Aorta (tissue), 5 donors: ENCODE measurements at regions not wholly inside any gene's neighbourhood (a gene's known extent, or its start where the extent isn't known, plus 50 kb on each side); places are given as distances from the start of the nearest gene placed in this dataset.

ENCODE experiments used
- ATAC-seq: fragments of 200-7000 bp; cut with Tn5 transposase; one replicate; pipeline ENCODE4 v1.9.1; 2022; ENCODE audit warnings: moderate library complexity; ENCODE audit not compliant: low FRiP score
- DNase-seq, 2 donors: peaks; one replicate each; pipeline ENCODE4 v3.0.0-alpha.2; 2020
- H3K27ac ChIP-seq, 2 donors: one replicate each; pipeline ENCODE4 v1.5.1; 2013; ENCODE audit warnings: low read length in 2 of 2, mild to moderate bottlenecking in 2 of 2, moderate library complexity in 2 of 2, control low read depth in 1 of 2, inconsistent platforms in 1 of 2, low read depth in 1 of 2
- H3K27me3 ChIP-seq, 2 donors: one replicate each; pipeline ENCODE4 v1.6.1; 2013; ENCODE audit warnings: control low read depth in 1 of 2, low read length in 1 of 2, mild to moderate bottlenecking in 1 of 2, moderate library complexity in 1 of 2; ENCODE audit not compliant: insufficient read depth in 2 of 2, control insufficient read depth in 1 of 2
- H3K36me3 ChIP-seq, 2 donors: one replicate each; pipeline ENCODE4 v1.6.1; 2013; ENCODE audit warnings: control low read depth in 1 of 2, low read length in 1 of 2, mild to moderate bottlenecking in 1 of 2; ENCODE audit not compliant: insufficient read depth in 2 of 2, control insufficient read depth in 1 of 2
- H3K4me1 ChIP-seq, 2 donors: one replicate each; pipeline ENCODE4 v1.6.1; 2013; ENCODE audit warnings: low read length in 2 of 2, control low read depth in 1 of 2, mild to moderate bottlenecking in 1 of 2, moderate library complexity in 1 of 2; ENCODE audit not compliant: insufficient read depth in 2 of 2, control insufficient read depth in 1 of 2
- H3K4me3 ChIP-seq, 2 donors: one replicate each; pipeline ENCODE4 v1.5.1; 2013; ENCODE audit warnings: low read length in 2 of 2, control low read depth in 1 of 2, mild to moderate bottlenecking in 1 of 2
- H3K9me3 ChIP-seq: one replicate; pipeline ENCODE4 v1.6.1; 2013; ENCODE audit warnings: mild to moderate bottlenecking, low read length; ENCODE audit not compliant: control insufficient read depth
- WGBS, 2 donors: extraction: QIAGEN DNeasy Blood & Tissue Kit; methylation state at CpG; one replicate each; pipeline ENCODE4 v1.1.7; 2013; 5-methylcytosine and 5-hydroxymethylcytosine counted together
- intact Hi-C, 2 donors: fragments of 100-400 bp; cut with DNase I; formaldehyde crosslinking; loops; one replicate each; pipeline versions ENCODE4 v1.14.2 to v1.15.0; 2022
- donor health status: healthy with polysubstance abuse.
- donor health status: Bipolar disorder and iron deficiency.
- donor health status: DM: no; HTN: no; CAD: no.
- donor health status: DM: no; HTN: no; CAD: no.
- donor health status: DM: yes; HTN: yes; CAD: no.

- ATAC-seq (no peak), DNase-seq (no peak)
- WGBS, 2 donors = 48 to 51% methylated on average over 3 of the region's 3 CpGs
- Histone ChIP-seq H3K27me3 (no peaks in the 10 kb centered on the region), H3K4me1 (no peaks in the 10 kb centered on the region), H3K27ac (no peak overlapping the region), H3K4me3 (no peak overlapping the region), H3K9me3 (peaks cover 4% of the 10 kb centered on the region), H3K36me3 (no peaks in the 10 kb centered on the region)
- intact Hi-C loops = no loop called here
Measured at GRCh38 chr18:2424420-2424819, 146.9 kb downstream of the METTL4 start.

- Histone ChIP-seq H3K9me3 (peaks cover 6% of the 10 kb centered on the region), H3K27me3 (no peaks in the 10 kb centered on the region), H3K36me3 (no peaks in the 10 kb centered on the region), H3K4me1 (no peaks in the 10 kb centered on the region), H3K27ac (no peak overlapping the region), H3K4me3 (no peak overlapping the region)
- intact Hi-C loops = no loop called here
- ATAC-seq = no peak
- DNase-seq = no peak
- WGBS, 2 donors = 52 to 55% methylated on average over 4 of the region's 4 CpGs
Measured at GRCh38 chr18:2425426-2426317, 145.6 kb downstream of the METTL4 start.

- Histone ChIP-seq H3K4me3 (no peak overlapping the region), H3K4me1 (no peaks in the 10 kb centered on the region), H3K27ac (no peak overlapping the region), H3K27me3 (no peaks in the 10 kb centered on the region), H3K36me3 (no peaks in the 10 kb centered on the region), H3K9me3 (peaks cover 6% of the 10 kb centered on the region)
- DNase-seq (no peak), ATAC-seq (no peak)
- intact Hi-C loops = no loop called here
Measured at GRCh38 chr18:2430191-2430590, 141.1 kb downstream of the METTL4 start.

GRCh38 chr18:2431806-2432205 lies 139.5 kb downstream of the METTL4 start:
- intact Hi-C loops = no loop called here
- Histone ChIP-seq H3K27me3 (no peaks in the 10 kb centered on the region), H3K9me3 (peaks cover 4% of the 10 kb centered on the region), H3K36me3 (no peaks in the 10 kb centered on the region), H3K4me1 (no peaks in the 10 kb centered on the region), H3K27ac (no peak overlapping the region), H3K4me3 (no peak overlapping the region)
- DNase-seq (no peak), ATAC-seq (no peak)
- 74 to 93% methylated on average over 2 of the region's 2 CpGs for WGBS, 2 donors

GRCh38 chr18:2433366-2433765 lies 137.9 kb downstream of the METTL4 start:
- no peak overlapping the region for H3K4me3 ChIP-seq
- H3K36me3 ChIP-seq = no peaks in the 10 kb centered on the region
- H3K27me3 ChIP-seq = no peaks in the 10 kb centered on the region
- intact Hi-C loops = no loop called here
- WGBS, 2 donors = 82 to 85% methylated on average over 1 of the region's 1 CpG
- peaks cover 4% of the 10 kb centered on the region for H3K9me3 ChIP-seq
- no peak for ATAC-seq
- DNase-seq = no peak
- H3K4me1 ChIP-seq = no peaks in the 10 kb centered on the region
- H3K27ac ChIP-seq = no peak overlapping the region

- ATAC-seq (no peak), DNase-seq (no peak)
- WGBS, 2 donors = 76 to 83% methylated on average over 2 of the region's 2 CpGs
- H3K27me3 ChIP-seq = no peaks in the 10 kb centered on the region
- H3K9me3 ChIP-seq = no peaks in the 10 kb centered on the region
- H3K36me3 ChIP-seq = no peaks in the 10 kb centered on the region
- H3K4me3 ChIP-seq = no peak overlapping the region
- no peak overlapping the region for H3K27ac ChIP-seq
- intact Hi-C loops = no loop called here
- H3K4me1 ChIP-seq = no peaks in the 10 kb centered on the region
Measured at GRCh38 chr18:2441544-2441943, 129.8 kb downstream of the METTL4 start.

GRCh38 chr18:2442006-2442405 lies 129.3 kb downstream of the METTL4 start:
- Histone ChIP-seq H3K4me1 (no peaks in the 10 kb centered on the region), H3K27ac (no peak overlapping the region), H3K9me3 (no peaks in the 10 kb centered on the region), H3K36me3 (no peaks in the 10 kb centered on the region), H3K4me3 (no peak overlapping the region), H3K27me3 (no peaks in the 10 kb centered on the region)
- DNase-seq (no peak), ATAC-seq (no peak)
- 63 to 64% methylated on average over 3 of the region's 3 CpGs for WGBS, 2 donors
- intact Hi-C loops = no loop called here

- H3K27me3 ChIP-seq = no peaks in the 10 kb centered on the region
- H3K36me3 ChIP-seq = no peaks in the 10 kb centered on the region
- no peaks in the 10 kb centered on the region for H3K9me3 ChIP-seq
- 50 to 58% methylated on average over 4 of the region's 4 CpGs for WGBS, 2 donors
- H3K4me3 ChIP-seq = no peak overlapping the region
- ATAC-seq (no peak), DNase-seq (no peak)
- intact Hi-C loops = no loop called here
- no peak overlapping the region for H3K27ac ChIP-seq
- no peaks in the 10 kb centered on the region for H3K4me1 ChIP-seq
Measured at GRCh38 chr18:2442726-2443275, 128.5 kb downstream of the METTL4 start.

GRCh38 chr18:2444201-2444875 lies 127.0 kb downstream of the METTL4 start:
- ATAC-seq (no peak), DNase-seq (no peak)
- no peaks in the 10 kb centered on the region for H3K36me3 ChIP-seq
- H3K4me1 ChIP-seq = no peaks in the 10 kb centered on the region
- WGBS, 2 donors = 34 to 37% methylated on average over 5 of the region's 5 CpGs
- no peak overlapping the region for H3K27ac ChIP-seq
- no peaks in the 10 kb centered on the region for H3K27me3 ChIP-seq
- H3K4me3 ChIP-seq = no peak overlapping the region
- no peaks in the 10 kb centered on the region for H3K9me3 ChIP-seq
- intact Hi-C loops = no loop called here
